DND-41 (cell line): ENCODE measurements at regions not wholly inside any gene's neighbourhood (a gene's known extent, or its start where the extent isn't known, plus 50 kb on each side); places are given as distances from the start of the nearest gene placed in this dataset.
A peak's percentile ranks its signal among the peaks of the same experiment; 100 is the strongest.

Experiments used
- ATAC-seq: fragments of 200-7000 bp; cut with Tn5 transposase; 3 replicates; pipeline ENCODE4 v1.9.1; 2021; ENCODE audit warnings: low read depth; ENCODE audit not compliant: insufficient read depth
- DNase-seq: peaks from one replicate; pipeline ENCODE4 v3.0.0-alpha.2; 2020
- H2AFZ ChIP-seq: 2 replicates; pipeline ENCODE4 v1.6.0; 2012; ENCODE audit warnings: low read depth, low read length
- H3K27ac ChIP-seq: 2 replicates; pipeline ENCODE4 v1.5.1; 2012; ENCODE audit warnings: low read length, inconsistent platforms
- H3K27me3 ChIP-seq: fragments of 200-600 bp; sonication (generic); 2 replicates; pipeline ENCODE4 v1.6.0; 2012; ENCODE audit warnings: low read length, mild to moderate bottlenecking, inconsistent platforms; ENCODE audit not compliant: insufficient read depth, poor library complexity
- H3K36me3 ChIP-seq: 2 replicates; pipeline ENCODE4 v1.5.1; 2012; ENCODE audit warnings: low read length, inconsistent platforms; ENCODE audit not compliant: insufficient read depth
- H3K4me1 ChIP-seq: 2 replicates; pipeline ENCODE4 v1.5.1; 2012; ENCODE audit warnings: mild to moderate bottlenecking, low read length; ENCODE audit not compliant: insufficient read depth
- H3K4me2 ChIP-seq: 2 replicates; pipeline ENCODE4 v1.6.0; 2012; ENCODE audit warnings: mild to moderate bottlenecking, moderate library complexity, low read length, inconsistent platforms; ENCODE audit not compliant: insufficient read depth
- H3K4me3 ChIP-seq, 2 experiments: fragments of 200-600 bp in 1 of 2; shearing (Covaris generic) in 1 of 2; 2 replicates each; pipeline ENCODE4 v1.5.1; 2012 to 2016; ENCODE audit warnings: inconsistent platforms in 2 of 2, low read length in 2 of 2, mild to moderate bottlenecking in 2 of 2, low read depth in 1 of 2, moderate library complexity in 1 of 2
- H3K79me2 ChIP-seq: 2 replicates; pipeline ENCODE4 v1.6.0; 2012; ENCODE audit warnings: low read length, inconsistent platforms; ENCODE audit not compliant: insufficient read depth
- H3K9ac ChIP-seq: 2 replicates; pipeline ENCODE4 v1.6.0; 2012; ENCODE audit warnings: low read depth, mild to moderate bottlenecking, inconsistent platforms, low read length, moderate library complexity
- H3K9me3 ChIP-seq: 2 replicates; pipeline ENCODE4 v1.5.1; 2012; ENCODE audit warnings: low read length, moderate library complexity, mild to moderate bottlenecking, inconsistent platforms; ENCODE audit not compliant: insufficient read depth, severe bottlenecking
- H4K20me1 ChIP-seq: 2 replicates; pipeline ENCODE4 v1.6.0; 2012; ENCODE audit warnings: low read length; ENCODE audit not compliant: insufficient read depth
- EZH2 ChIP-seq: IDR thresholded peaks from 3 replicates; pipeline ENCODE4 v1.6.1; 2012; ENCODE audit warnings: borderline replicate concordance, low read depth, mild to moderate bottlenecking, moderate library complexity, low read length, inconsistent platforms; ENCODE audit not compliant: severe bottlenecking
- TF ChIP-seq, protein P1 (sequence below): IDR thresholded peaks from 2 replicates; pipeline ENCODE4 v1.5.1; 2012; ENCODE audit warnings: borderline replicate concordance, low read length, moderate library complexity, mild to moderate bottlenecking; ENCODE audit not compliant: poor library complexity, severe bottlenecking; ENCODE audit errors: extremely low read depth

DNA sequence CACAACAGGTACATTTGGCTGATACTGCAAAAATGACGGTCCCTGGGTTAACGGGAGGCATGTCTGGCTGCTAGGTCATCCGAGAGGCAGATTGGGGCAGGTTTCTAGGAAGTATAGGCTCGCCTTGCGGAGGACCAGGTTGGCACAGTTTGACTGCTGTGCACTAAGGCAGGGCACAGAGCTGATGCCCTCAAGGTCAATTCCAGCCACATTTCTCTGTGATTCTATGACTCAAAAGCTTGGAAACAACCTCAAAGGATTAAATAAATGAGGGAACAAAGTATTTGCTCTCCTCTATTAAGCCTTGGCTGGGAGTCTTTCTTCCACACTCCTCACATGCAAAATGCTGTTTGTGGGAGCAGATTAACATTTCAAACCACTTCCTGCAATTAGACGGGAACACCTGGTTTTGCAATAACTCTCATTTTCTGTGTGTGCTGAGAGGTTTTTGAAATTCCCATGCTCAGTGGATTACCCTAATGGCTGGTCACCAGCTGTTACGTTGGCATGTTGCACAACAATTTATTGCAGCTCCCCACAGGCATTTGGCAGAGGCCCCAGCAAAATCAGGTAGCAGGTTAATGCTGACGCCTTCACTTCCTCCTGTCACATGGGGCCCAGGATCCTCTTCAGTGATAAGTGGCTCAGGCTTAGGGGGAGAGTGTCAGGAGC is 61.0 kb upstream of the PLET1 start:
- Histone ChIP-seq H3K4me3 (no peak overlapping the region), H3K9me3 (no peaks in the 10 kb centered on the region), H3K27ac (peak overlapping the region; percentile 88), H4K20me1 (no peaks in the 10 kb centered on the region), H2AFZ (no peak overlapping the region), H3K79me2 (no peaks in the 10 kb centered on the region), H3K4me1 (peaks cover 35% of the 10 kb centered on the region), H3K27me3 (no peaks in the 10 kb centered on the region), H3K36me3 (no peaks in the 10 kb centered on the region), H3K4me2 (peak overlapping the region; percentile 40), H3K9ac (peak overlapping the region; percentile 32; the same call in 1 of the 2 replicates)
- ATAC-seq (peak; percentile 85), DNase-seq (peak; percentile 85)
- TF ChIP-seq, protein P1, sequence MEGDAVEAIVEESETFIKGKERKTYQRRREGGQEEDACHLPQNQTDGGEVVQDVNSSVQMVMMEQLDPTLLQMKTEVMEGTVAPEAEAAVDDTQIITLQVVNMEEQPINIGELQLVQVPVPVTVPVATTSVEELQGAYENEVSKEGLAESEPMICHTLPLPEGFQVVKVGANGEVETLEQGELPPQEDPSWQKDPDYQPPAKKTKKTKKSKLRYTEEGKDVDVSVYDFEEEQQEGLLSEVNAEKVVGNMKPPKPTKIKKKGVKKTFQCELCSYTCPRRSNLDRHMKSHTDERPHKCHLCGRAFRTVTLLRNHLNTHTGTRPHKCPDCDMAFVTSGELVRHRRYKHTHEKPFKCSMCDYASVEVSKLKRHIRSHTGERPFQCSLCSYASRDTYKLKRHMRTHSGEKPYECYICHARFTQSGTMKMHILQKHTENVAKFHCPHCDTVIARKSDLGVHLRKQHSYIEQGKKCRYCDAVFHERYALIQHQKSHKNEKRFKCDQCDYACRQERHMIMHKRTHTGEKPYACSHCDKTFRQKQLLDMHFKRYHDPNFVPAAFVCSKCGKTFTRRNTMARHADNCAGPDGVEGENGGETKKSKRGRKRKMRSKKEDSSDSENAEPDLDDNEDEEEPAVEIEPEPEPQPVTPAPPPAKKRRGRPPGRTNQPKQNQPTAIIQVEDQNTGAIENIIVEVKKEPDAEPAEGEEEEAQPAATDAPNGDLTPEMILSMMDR = no peak
- no peak for TF ChIP-seq EZH2

DNA sequence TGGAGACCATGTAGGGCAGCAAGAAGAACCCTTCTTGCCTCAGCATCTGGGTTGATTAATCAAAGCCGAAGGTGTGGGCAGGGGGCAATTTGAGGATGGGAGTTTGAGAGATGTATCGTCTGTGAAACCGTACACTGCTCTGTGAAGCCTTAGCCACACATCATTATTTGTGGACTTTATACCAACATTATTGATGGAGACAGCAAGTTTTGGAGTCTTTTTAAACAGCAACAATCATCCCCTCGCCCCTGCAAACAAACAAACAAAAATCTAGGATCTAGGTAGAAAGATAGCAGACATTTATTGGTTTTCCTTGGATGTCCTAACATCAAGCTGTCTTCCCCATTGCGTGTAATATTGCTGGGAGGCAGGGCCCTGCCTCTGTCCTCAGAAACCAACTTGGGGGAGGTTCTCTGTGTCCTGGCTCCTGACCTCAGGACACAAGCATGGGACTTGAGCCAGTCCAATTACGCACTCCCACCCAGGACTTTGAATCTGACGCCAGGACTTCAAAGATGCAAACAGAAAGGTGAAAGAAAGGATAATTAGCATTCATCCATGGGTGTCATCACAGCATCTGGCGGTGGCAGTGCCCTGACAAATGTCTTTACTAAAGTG is 61.6 kb upstream of the PLET1 start:
- Histone ChIP-seq H3K4me3 (no peak overlapping the region), H3K79me2 (no peaks in the 10 kb centered on the region), H3K9me3 (no peaks in the 10 kb centered on the region), H3K36me3 (no peaks in the 10 kb centered on the region), H3K27me3 (no peaks in the 10 kb centered on the region), H4K20me1 (no peaks in the 10 kb centered on the region), H2AFZ (peak overlapping the region; percentile 33; the same call in 1 of the 2 replicates), H3K9ac (peak overlapping the region; percentile 10; the same call in 1 of the 2 replicates), H3K4me2 (peak overlapping the region; percentile 40), H3K27ac (peak overlapping the region; percentile 88), H3K4me1 (peaks cover 32% of the 10 kb centered on the region)
- no peak for TF ChIP-seq EZH2
- TF ChIP-seq, protein P1 = no peak
- ATAC-seq = no peak
- no peak for DNase-seq

DNA sequence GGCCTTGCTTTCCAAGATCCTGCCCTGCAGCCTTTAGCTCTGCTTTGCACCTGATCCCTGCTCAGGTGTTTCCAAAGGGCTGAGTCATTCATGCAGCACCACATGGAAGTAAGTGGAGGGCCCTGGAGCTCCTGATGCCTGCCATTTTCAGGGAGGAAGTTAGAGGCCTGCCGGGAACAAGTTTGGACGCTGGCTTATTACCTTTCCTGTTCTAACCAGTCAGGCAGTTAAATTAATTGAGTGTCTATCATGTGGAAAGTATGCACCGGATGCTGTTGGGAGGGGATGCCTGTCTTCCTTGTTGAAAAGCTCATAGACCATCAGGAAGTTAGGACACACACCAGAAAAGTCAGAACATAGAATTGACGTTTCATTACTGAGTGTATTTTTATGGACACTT is 73.7 kb upstream of the PLET1 start:
- H4K20me1 ChIP-seq = no peaks in the 10 kb centered on the region
- no peaks in the 10 kb centered on the region for H3K79me2 ChIP-seq
- no peak overlapping the region for H2AFZ ChIP-seq
- no peaks in the 10 kb centered on the region for H3K9me3 ChIP-seq
- TF ChIP-seq, protein P1 = no peak
- TF ChIP-seq EZH2 = no peak
- no peak overlapping the region for H3K27ac ChIP-seq
- DNase-seq (no peak), ATAC-seq (no peak)
- H3K4me2 ChIP-seq = no peak overlapping the region
- H3K4me1 ChIP-seq = no peaks in the 10 kb centered on the region
- H3K4me3 ChIP-seq = no peak overlapping the region
- H3K27me3 ChIP-seq = no peaks in the 10 kb centered on the region
- H3K36me3 ChIP-seq = no peaks in the 10 kb centered on the region
- no peak overlapping the region for H3K9ac ChIP-seq
